ENCODE measurements at regions not wholly inside any gene's neighbourhood (a gene's known extent, or its start where the extent isn't known, plus 50 kb on each side); places are given as distances from the start of the nearest gene placed in this dataset.

- Histone ChIP-seq H4K91ac (ENCODE audit: low read length) (no peak overlapping the region), H3K4ac (ENCODE audit: low read depth in 1 of 2, low read length in 2 of 2) (no peak overlapping the region), H2BK12ac (ENCODE audit: low read length in 2 of 2) (no peak overlapping the region), H2AK5ac (ENCODE audit: low read length, severe bottlenecking) (no peak overlapping the region), H2BK5ac (ENCODE audit: low read depth, low read length, poor library complexity, severe bottlenecking) (no peak overlapping the region), H2BK15ac (ENCODE audit: low read depth, poor library complexity, severe bottlenecking) (no peak overlapping the region), H3K23ac (ENCODE audit: low read length in 2 of 2) (no peak overlapping the region), H3K27ac (ENCODE audit: low read length, poor library complexity, severe bottlenecking) (no peak overlapping the region), H3K79me1 (replicated peaks; ENCODE audit: low read length, poor library complexity, severe bottlenecking) (no peaks in the 10 kb centered on the region), H3K36me3 (ENCODE audit: control insufficient read depth in 1 of 2, insufficient read depth in 2 of 2, low read depth in 1 of 2, low read length in 2 of 2) (no peaks in the 10 kb centered on the region), H3K18ac (ENCODE audit: low read depth in 1 of 2, low read length in 2 of 2) (no peak overlapping the region), H3K9me3 (ENCODE audit: control insufficient read depth, low read length) (no peaks in the 10 kb centered on the region), H3K4me3 (ENCODE audit: insufficient read depth in 1 of 2, low read depth in 1 of 2, low read length in 2 of 2) (no peak overlapping the region), H3K27me3 (ENCODE audit: control insufficient read depth in 1 of 2, insufficient read depth in 1 of 2, low read length in 2 of 2) (peaks cover 11 to 37% of the 10 kb centered on the region in 2 experiments), H3K4me2 (ENCODE audit: low read length, poor library complexity, severe bottlenecking) (no peak overlapping the region), H4K8ac (ENCODE audit: low read length) (no peak overlapping the region), H3K14ac (ENCODE audit: low read length in 2 of 2) (no peak overlapping the region), H3K4me1 (ENCODE audit: control insufficient read depth, insufficient read depth, low read depth, low read length) (peaks cover 10% of the 10 kb centered on the region), H2BK120ac (ENCODE audit: low read depth, low read length) (no peak overlapping the region), H2AFZ (ENCODE audit: low read depth, low read length) (no peak overlapping the region), H3K9ac (ENCODE audit: low read length) (no peak overlapping the region)
- 77% methylated on average over 4 of the region's 4 CpGs for WGBS
- DNase-seq, result no peak
These were observed 133.5 kb upstream of the PARP11 start for GRCh38 chr12:4006743-4007142.

DNA sequence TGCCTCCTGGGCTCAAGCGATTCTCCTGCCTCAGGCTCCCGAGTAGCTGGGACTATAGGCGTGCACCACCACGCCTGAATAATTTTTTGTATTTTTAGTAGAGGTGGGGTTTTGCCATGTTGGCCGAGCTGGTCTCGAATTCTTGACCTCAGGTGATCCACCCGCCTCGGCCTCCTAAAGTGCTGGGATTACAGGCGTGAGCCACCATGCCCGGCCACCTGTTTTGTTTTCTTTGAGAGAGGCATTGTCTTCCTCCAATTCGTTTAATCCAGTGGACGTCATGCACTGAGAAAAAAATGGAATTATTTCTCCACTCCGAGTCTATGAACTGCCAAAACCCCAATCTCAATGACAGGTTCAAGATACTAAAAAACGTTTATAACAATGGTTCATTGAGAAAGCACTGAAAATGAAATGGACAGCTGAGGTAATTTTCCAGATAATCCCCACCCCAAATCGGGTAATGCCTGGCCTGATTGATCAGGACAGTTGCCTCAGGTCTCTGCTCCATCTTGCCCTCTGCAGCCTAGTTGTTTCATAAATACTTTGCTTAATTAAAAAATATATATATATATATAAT, 132.7 kb upstream of the PARP11 start:
- H3K14ac ChIP-seq (ENCODE audit: low read length in 2 of 2), result no peak overlapping the region
- no peak overlapping the region for H4K91ac ChIP-seq (ENCODE audit: low read length)
- no peaks in the 10 kb centered on the region for H3K9me3 ChIP-seq (ENCODE audit: control insufficient read depth, low read length)
- no peak overlapping the region for H3K9ac ChIP-seq (ENCODE audit: low read length)
- H2AFZ ChIP-seq (ENCODE audit: low read depth, low read length), result no peak overlapping the region
- H3K27ac ChIP-seq (ENCODE audit: low read length, poor library complexity, severe bottlenecking), result no peak overlapping the region
- H4K8ac ChIP-seq (ENCODE audit: low read length), result no peak overlapping the region
- H3K27me3 ChIP-seq (ENCODE audit: control insufficient read depth in 1 of 2, insufficient read depth in 1 of 2, low read length in 2 of 2), result peaks cover 11 to 34% of the 10 kb centered on the region in 2 experiments
- peaks cover 4% of the 10 kb centered on the region for H3K4me1 ChIP-seq (ENCODE audit: control insufficient read depth, insufficient read depth, low read depth, low read length)
- no peaks in the 10 kb centered on the region for H3K36me3 ChIP-seq (ENCODE audit: control insufficient read depth in 1 of 2, insufficient read depth in 2 of 2, low read depth in 1 of 2, low read length in 2 of 2)
- 92% methylated on average over 14 of the region's 15 CpGs for WGBS
- no peak overlapping the region for H3K4me2 ChIP-seq (ENCODE audit: low read length, poor library complexity, severe bottlenecking)
- DNase-seq, result no peak
- H2BK15ac ChIP-seq (ENCODE audit: low read depth, poor library complexity, severe bottlenecking), result no peak overlapping the region
- H2BK120ac ChIP-seq (ENCODE audit: low read depth, low read length), result no peak overlapping the region
- H2BK12ac ChIP-seq (ENCODE audit: low read length in 2 of 2), result no peak overlapping the region
- no peak overlapping the region for H3K18ac ChIP-seq (ENCODE audit: low read depth in 1 of 2, low read length in 2 of 2)
- H3K4me3 ChIP-seq (ENCODE audit: insufficient read depth in 1 of 2, low read depth in 1 of 2, low read length in 2 of 2), result no peak overlapping the region
- H3K23ac ChIP-seq (ENCODE audit: low read length in 2 of 2), result no peak overlapping the region
- no peak overlapping the region for H2BK5ac ChIP-seq (ENCODE audit: low read depth, low read length, poor library complexity, severe bottlenecking)
- H2AK5ac ChIP-seq (ENCODE audit: low read length, severe bottlenecking), result no peak overlapping the region
- H3K4ac ChIP-seq (ENCODE audit: low read depth in 1 of 2, low read length in 2 of 2), result no peak overlapping the region
- H3K79me1 ChIP-seq (replicated peaks; ENCODE audit: low read length, poor library complexity, severe bottlenecking), result no peaks in the 10 kb centered on the region

DNA sequence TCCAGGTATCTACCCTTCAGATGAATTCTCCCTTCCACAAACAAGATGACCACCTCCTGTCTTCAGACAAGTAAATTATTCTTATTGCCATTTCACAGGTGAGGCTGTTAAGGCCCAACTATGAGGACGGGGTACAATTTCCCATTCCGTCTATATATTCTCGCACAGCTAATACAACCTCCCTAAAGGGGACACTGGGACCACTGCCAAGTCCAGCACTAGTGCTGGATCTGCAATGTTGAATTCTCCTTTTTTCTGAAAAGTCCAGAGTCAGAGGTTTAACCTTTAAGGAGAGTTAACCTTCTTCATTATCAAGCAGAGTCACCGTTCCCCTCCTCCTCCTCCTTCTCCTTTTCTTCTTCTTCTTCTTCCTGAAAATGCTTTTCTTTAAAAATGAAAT, 130.4 kb upstream of the PARP11 start:
- H3K14ac ChIP-seq (ENCODE audit: low read length in 2 of 2), result no peak overlapping the region
- H3K4me3 ChIP-seq (ENCODE audit: insufficient read depth in 1 of 2, low read depth in 1 of 2, low read length in 2 of 2), result no peak overlapping the region
- no peak overlapping the region for H2AFZ ChIP-seq (ENCODE audit: low read depth, low read length)
- H3K4me1 ChIP-seq (ENCODE audit: control insufficient read depth, insufficient read depth, low read depth, low read length), result peaks cover 3% of the 10 kb centered on the region
- H3K9me3 ChIP-seq (ENCODE audit: control insufficient read depth, low read length), result no peaks in the 10 kb centered on the region
- H3K27ac ChIP-seq (ENCODE audit: low read length, poor library complexity, severe bottlenecking), result no peak overlapping the region
- H3K27me3 ChIP-seq (ENCODE audit: control insufficient read depth in 1 of 2, insufficient read depth in 1 of 2, low read length in 2 of 2), result peaks cover 25 to 43% of the 10 kb centered on the region in 2 experiments
- no peak overlapping the region for H2BK5ac ChIP-seq (ENCODE audit: low read depth, low read length, poor library complexity, severe bottlenecking)
- no peak overlapping the region for H2AK5ac ChIP-seq (ENCODE audit: low read length, severe bottlenecking)
- H3K23ac ChIP-seq (ENCODE audit: low read length in 2 of 2), result no peak overlapping the region
- H3K79me1 ChIP-seq (replicated peaks; ENCODE audit: low read length, poor library complexity, severe bottlenecking), result no peaks in the 10 kb centered on the region
- H2BK120ac ChIP-seq (ENCODE audit: low read depth, low read length), result no peak overlapping the region
- no peak overlapping the region for H4K8ac ChIP-seq (ENCODE audit: low read length)
- no peak overlapping the region for H3K4ac ChIP-seq (ENCODE audit: low read depth in 1 of 2, low read length in 2 of 2)
- H2BK12ac ChIP-seq (ENCODE audit: low read length in 2 of 2), result no peak overlapping the region
- no peak overlapping the region for H2BK15ac ChIP-seq (ENCODE audit: low read depth, poor library complexity, severe bottlenecking)
- H3K9ac ChIP-seq (ENCODE audit: low read length), result no peak overlapping the region
- H3K18ac ChIP-seq (ENCODE audit: low read depth in 1 of 2, low read length in 2 of 2), result no peak overlapping the region
- H4K91ac ChIP-seq (ENCODE audit: low read length), result no peak overlapping the region
- DNase-seq, result no peak
- WGBS, result 96% methylated on average over 4 of the region's 4 CpGs
- H3K36me3 ChIP-seq (ENCODE audit: control insufficient read depth in 1 of 2, insufficient read depth in 2 of 2, low read depth in 1 of 2, low read length in 2 of 2), result no peaks in the 10 kb centered on the region
- H3K4me2 ChIP-seq (ENCODE audit: low read length, poor library complexity, severe bottlenecking), result no peak overlapping the region

GRCh38 chr12:4002601-4003000, 129.4 kb upstream of the PARP11 start:
- no peaks in the 10 kb centered on the region for H3K79me1 ChIP-seq (replicated peaks; ENCODE audit: low read length, poor library complexity, severe bottlenecking)
- no peak overlapping the region for H3K14ac ChIP-seq (ENCODE audit: low read length in 2 of 2)
- no peak overlapping the region for H3K9ac ChIP-seq (ENCODE audit: low read length)
- peaks cover 3% of the 10 kb centered on the region for H3K4me1 ChIP-seq (ENCODE audit: control insufficient read depth, insufficient read depth, low read depth, low read length)
- no peak overlapping the region for H3K4ac ChIP-seq (ENCODE audit: low read depth in 1 of 2, low read length in 2 of 2)
- H3K18ac ChIP-seq (ENCODE audit: low read depth in 1 of 2, low read length in 2 of 2), result no peak overlapping the region
- no peak overlapping the region for H3K27ac ChIP-seq (ENCODE audit: low read length, poor library complexity, severe bottlenecking)
- H3K9me3 ChIP-seq (ENCODE audit: control insufficient read depth, low read length), result no peaks in the 10 kb centered on the region
- no peak overlapping the region for H3K4me3 ChIP-seq (ENCODE audit: insufficient read depth in 1 of 2, low read depth in 1 of 2, low read length in 2 of 2)
- H2BK120ac ChIP-seq (ENCODE audit: low read depth, low read length), result no peak overlapping the region
- peaks cover 25 to 53% of the 10 kb centered on the region in 2 experiments for H3K27me3 ChIP-seq (ENCODE audit: control insufficient read depth in 1 of 2, insufficient read depth in 1 of 2, low read length in 2 of 2)
- no peak for DNase-seq
- H4K91ac ChIP-seq (ENCODE audit: low read length), result no peak overlapping the region
- H3K4me2 ChIP-seq (ENCODE audit: low read length, poor library complexity, severe bottlenecking), result no peak overlapping the region
- WGBS, result 75% methylated on average over 2 of the region's 2 CpGs
- no peak overlapping the region for H2BK5ac ChIP-seq (ENCODE audit: low read depth, low read length, poor library complexity, severe bottlenecking)
- H2BK12ac ChIP-seq (ENCODE audit: low read length in 2 of 2), result no peak overlapping the region
- no peak overlapping the region for H3K23ac ChIP-seq (ENCODE audit: low read length in 2 of 2)
- H4K8ac ChIP-seq (ENCODE audit: low read length), result no peak overlapping the region
- no peak overlapping the region for H2AK5ac ChIP-seq (ENCODE audit: low read length, severe bottlenecking)
- H3K36me3 ChIP-seq (ENCODE audit: control insufficient read depth in 1 of 2, insufficient read depth in 2 of 2, low read depth in 1 of 2, low read length in 2 of 2), result no peaks in the 10 kb centered on the region
- H2AFZ ChIP-seq (ENCODE audit: low read depth, low read length), result no peak overlapping the region
- no peak overlapping the region for H2BK15ac ChIP-seq (ENCODE audit: low read depth, poor library complexity, severe bottlenecking)

Data from mesenchymal stem cell (in vitro differentiated cells and primary cell).